Ovary (tissue), 7 donors: ENCODE measurements at regions not wholly inside any gene's neighbourhood (a gene's known extent, or its start where the extent isn't known, plus 50 kb on each side); places are given as distances from the start of the nearest gene placed in this dataset.
"Not testable (repeated sequence)": the region's sequence is repeated elsewhere in the genome, so short reads cannot be mapped to it uniquely, and the experiment has no call there.

ENCODE experiments used
- DNase-seq, 5 donors: peaks; one replicate each; pipeline ENCODE4 v3.0.0-alpha.2; 2019 to 2020
- H3K27ac ChIP-seq, 2 donors: fragments of 200-600 bp; one replicate each; pipeline versions ENCODE4 v1.5.1 to v1.8.0; 2019 to 2022
- H3K27me3 ChIP-seq: fragments of 200-600 bp; one replicate; pipeline ENCODE4 v1.8.0; 2022
- H3K36me3 ChIP-seq: fragments of 200-600 bp; sonication (generic); one replicate; pipeline ENCODE4 v1.5.1; 2019
- H3K4me1 ChIP-seq: one replicate; pipeline ENCODE4 v1.8.1; 2013; ENCODE audit warnings: mild to moderate bottlenecking, moderate library complexity; ENCODE audit not compliant: insufficient read depth
- H3K4me3 ChIP-seq: fragments of 200-600 bp; sonication (generic); one replicate; pipeline ENCODE4 v1.5.1; 2017
- H3K9me3 ChIP-seq, 2 donors: fragments of 200-600 bp in 1 of 2; sonication (generic) in 1 of 2; one replicate each; pipeline versions ENCODE4 v1.5.1 to v1.8.1; 2013 to 2019; ENCODE audit warnings: mild to moderate bottlenecking in 1 of 2, moderate library complexity in 1 of 2
- CTCF ChIP-seq, 3 donors: fragments of 450-650 bp in 2 of 3; fragments of 200-600 bp in 1 of 3; IDR thresholded peaks; one replicate each; pipeline versions ENCODE4 v1.5.1 to v1.8.0; 2016 to 2022; ENCODE audit warnings: antibody characterized with exemption in 3 of 3, mild to moderate bottlenecking in 1 of 3
- EP300 ChIP-seq: sonication (generic); formaldehyde crosslinking; IDR thresholded peaks from one replicate; pipeline ENCODE4 v1.6.1; 2017; ENCODE audit warnings: antibody characterized with exemption
- POLR2A ChIP-seq: fragments of 450-650 bp; IDR thresholded peaks from one replicate; pipeline ENCODE4 v1.6.1; 2017; ENCODE audit warnings: antibody characterized with exemption, mild to moderate bottlenecking, moderate library complexity
- WGBS, 3 donors: extraction: QIAGEN DNeasy Blood & Tissue Kit in 1 of 3; methylation state at CpG; one replicate each; pipeline versions ENCODE4 v1.1.5 to v1.1.7; 2013 to 2017; 5-methylcytosine and 5-hydroxymethylcytosine counted together
- intact Hi-C, 4 donors: fragments of 100-400 bp; cut with DNase I; formaldehyde crosslinking; loops; one replicate each; pipeline versions ENCODE4 v1.11.0 to v1.15.1; 2022 to 2023
- donor health status: DM: no; HTN: no; CAD: no; lungs with moderate emphysema.
- donor health status: DM: no; HTN: no; CAD: no.
- donor health status: Bipolar disorder and iron deficiency.
- donor health status: DM: no; HTN: no; CAD: no.
- donor health status: DM: yes; HTN: yes; CAD: no.

GRCh38 chr18:1302861-1303260, 398.2 kb downstream of the ADCYAP1 start:
- Histone ChIP-seq H3K27ac (no peak overlapping the region), H3K27me3 (no peaks in the 10 kb centered on the region), H3K4me3 (no peak overlapping the region), H3K36me3 (no peaks in the 10 kb centered on the region), H3K9me3 (no peaks in the 10 kb centered on the region), H3K4me1 (no peaks in the 10 kb centered on the region)
- intact Hi-C loops, result no loop called here
- no peak for DNase-seq
- no peak for TF ChIP-seq CTCF (IDR thresholded peaks at IDR 0.05)
- no peak for TF ChIP-seq EP300
- TF ChIP-seq POLR2A, result no peak

GRCh38 chr18:1304392-1304992, 399.8 kb downstream of the ADCYAP1 start:
- Histone ChIP-seq H3K27me3 (no peaks in the 10 kb centered on the region), H3K9me3 (no peaks in the 10 kb centered on the region), H3K4me1 (no peaks in the 10 kb centered on the region), H3K4me3 (no peak overlapping the region), H3K36me3 (no peaks in the 10 kb centered on the region), H3K27ac (no peak overlapping the region)
- intact Hi-C loops, result no loop called here
- TF ChIP-seq POLR2A (no peak), CTCF (IDR thresholded peaks at IDR 0.05) (no peak), EP300 (no peak)
- DNase-seq, result no peak
- 46 to 53% (median 48%) methylated on average over 4 of the region's 4 CpGs for WGBS, 3 donors

- Histone ChIP-seq H3K4me3 (no peak overlapping the region), H3K4me1 (no peaks in the 10 kb centered on the region), H3K36me3 (no peaks in the 10 kb centered on the region), H3K9me3 (no peaks in the 10 kb centered on the region), H3K27ac (no peak overlapping the region), H3K27me3 (no peaks in the 10 kb centered on the region)
- DNase-seq, result no peak
- TF ChIP-seq POLR2A (no peak), EP300 (no peak)
- intact Hi-C loops, result no loop called here
- WGBS, 3 donors, result 47 to 67% (median 56%) methylated on average over 2 of the region's 2 CpGs
Measured at GRCh38 chr18:1306641-1307040, 402.0 kb downstream of the ADCYAP1 start.

GRCh38 chr18:1308686-1309085, 404.0 kb downstream of the ADCYAP1 start:
- Histone ChIP-seq H3K27ac (no peak overlapping the region), H3K36me3 (no peaks in the 10 kb centered on the region), H3K27me3 (no peaks in the 10 kb centered on the region), H3K4me1 (no peaks in the 10 kb centered on the region), H3K9me3 (no peaks in the 10 kb centered on the region), H3K4me3 (no peak overlapping the region)
- WGBS, 3 donors, result 67 to 79% (median 76%) methylated on average over 5 of the region's 5 CpGs
- DNase-seq, result no peak
- no peak for TF ChIP-seq CTCF (IDR thresholded peaks at IDR 0.05)
- TF ChIP-seq POLR2A, result no peak
- TF ChIP-seq EP300, result no peak
- intact Hi-C loops, result no loop called here

- H3K9me3 ChIP-seq, result no peaks in the 10 kb centered on the region
- H3K36me3 ChIP-seq, result no peaks in the 10 kb centered on the region
- no peak overlapping the region for H3K27ac ChIP-seq
- H3K4me3 ChIP-seq, result no peak overlapping the region
- no peaks in the 10 kb centered on the region for H3K4me1 ChIP-seq
- DNase-seq, result no peak
- intact Hi-C loops, result no loop called here
- WGBS, 3 donors, result 64 to 79% (median 66%) methylated on average over 2 of the region's 2 CpGs
- no peaks in the 10 kb centered on the region for H3K27me3 ChIP-seq
- TF ChIP-seq CTCF (IDR thresholded peaks at IDR 0.05), result no peak
- TF ChIP-seq EP300, result no peak
- no peak for TF ChIP-seq POLR2A
Measured at GRCh38 chr18:1311376-1311775, 406.7 kb downstream of the ADCYAP1 start.

GRCh38 chr18:1335345-1335744, 430.7 kb downstream of the ADCYAP1 start:
- H3K27ac ChIP-seq, H3K4me1 ChIP-seq, DNase-seq, H3K4me3 ChIP-seq, H3K27me3 ChIP-seq, H3K9me3 ChIP-seq, H3K36me3 ChIP-seq, intact Hi-C loops: not testable (repeated sequence)
- WGBS, 3 donors, result 82 to 86% (median 84%) methylated on average over 11 of the region's 11 CpGs
